BLaER1 treated with 17β-estradiol and CSF1 and Interleukin-3, amounts not matched to agents 10 nM and 100 nM (cell line): ENCODE measurements at regions not wholly inside any gene's neighbourhood (a gene's known extent, or its start where the extent isn't known, plus 50 kb on each side); places are given as distances from the start of the nearest gene placed in this dataset.
A peak's percentile ranks its signal among the peaks of the same experiment; 100 is the strongest.
"Not testable (repeated sequence)": the region's sequence is repeated elsewhere in the genome, so short reads cannot be mapped to it uniquely, and the experiment has no call there.

Experiments used
- H3K27ac ChIP-seq, 11 experiments: shearing (Covaris generic); formaldehyde crosslinking; 2 replicates each; pipeline ENCODE4 v1.8.1; 2022
- H3K27me3 ChIP-seq, 11 experiments: shearing (Covaris generic); formaldehyde crosslinking; 2 replicates each; pipeline ENCODE4 v1.8.1; 2022
- H3K36me3 ChIP-seq, 11 experiments: shearing (Covaris generic); formaldehyde crosslinking; 2 replicates each; pipeline ENCODE4 v1.8.1; 2022
- H3K4me1 ChIP-seq, 10 experiments: shearing (Covaris generic); formaldehyde crosslinking; 2 replicates each; pipeline ENCODE4 v1.8.1; 2022
- H3K4me2 ChIP-seq, 11 experiments: shearing (Covaris generic); formaldehyde crosslinking; 2 replicates each; pipeline ENCODE4 v1.8.1; 2022
- H3K4me3 ChIP-seq, 10 experiments: shearing (Covaris generic); formaldehyde crosslinking; 2 replicates each; pipeline ENCODE4 v1.8.1; 2022
- H3K9ac ChIP-seq, 11 experiments: shearing (Covaris generic); formaldehyde crosslinking; 2 replicates each; pipeline ENCODE4 v1.8.1; 2022
- H3K9me3 ChIP-seq, 11 experiments: shearing (Covaris generic); formaldehyde crosslinking; replicated peaks in 1 of 11; 2 replicates each; pipeline ENCODE4 v1.8.1; 2022
- H4K20me1 ChIP-seq, 11 experiments: shearing (Covaris generic); formaldehyde crosslinking; 2 replicates each; pipeline ENCODE4 v1.8.1; 2022
- Cebpa-rat ChIP-seq, 11 experiments: shearing (Covaris generic); IDR thresholded peaks; 2 replicates each; pipeline ENCODE4 v1.8.1; 2022

GRCh38 chr12:61291647-61292046 lies 968.6 kb upstream of the USP15 start:
- H3K4me3 ChIP-seq = no peak overlapping the region
- peaks cover 29 to 75% (median 56%) of the 10 kb centered on the region in 11 experiments for H3K9me3 ChIP-seq
- no peak overlapping the region for H3K9ac ChIP-seq
- no peaks in the 10 kb centered on the region for H3K4me1 ChIP-seq
- H3K36me3 ChIP-seq = 0 out of 22 replicates have a peak, but pooled peaks cover 0 to 10% (median 0%) of the 10 kb centered on the region in 11 experiments
- no peak for TF ChIP-seq Cebpa-rat (IDR thresholded peaks at IDR 0.05)
- H3K4me2 ChIP-seq = no peak overlapping the region
- no peak overlapping the region for H3K27ac ChIP-seq
- no peaks in the 10 kb centered on the region for H4K20me1 ChIP-seq
- H3K27me3 ChIP-seq = no peaks in the 10 kb centered on the region

GRCh38 chr12:61294011-61294410 lies 966.2 kb upstream of the USP15 start:
- H3K4me1 ChIP-seq, H4K20me1 ChIP-seq, H3K36me3 ChIP-seq, H3K27ac ChIP-seq, H3K9ac ChIP-seq, H3K27me3 ChIP-seq, H3K4me2 ChIP-seq, H3K4me3 ChIP-seq: not testable (repeated sequence)
- peaks cover 6 to 52% (median 32%) of the 10 kb centered on the region in 11 experiments; a peak in 21 of 22 replicates for H3K9me3 ChIP-seq

GRCh38 chr12:61301817-61302216 lies 958.4 kb upstream of the USP15 start:
- no peak for TF ChIP-seq Cebpa-rat (IDR thresholded peaks at IDR 0.05)
- H3K4me1 ChIP-seq = no peaks in the 10 kb centered on the region
- H3K4me3 ChIP-seq = no peak overlapping the region
- H3K27me3 ChIP-seq = no peaks in the 10 kb centered on the region
- no peaks in the 10 kb centered on the region for H3K36me3 ChIP-seq
- H3K9me3 ChIP-seq = no peaks in the 10 kb centered on the region; a peak in 1 of 22 replicates
- H3K9ac ChIP-seq = no peak overlapping the region
- no peak overlapping the region for H3K27ac ChIP-seq
- no peaks in the 10 kb centered on the region for H4K20me1 ChIP-seq
- no peak overlapping the region for H3K4me2 ChIP-seq

- H3K9me3 ChIP-seq = peaks cover 0 to 2% (median 0%) of the 10 kb centered on the region in 11 experiments; a peak in 3 of 22 replicates
- no peaks in the 10 kb centered on the region for H4K20me1 ChIP-seq
- H3K36me3 ChIP-seq = no peaks in the 10 kb centered on the region
- no peaks in the 10 kb centered on the region for H3K4me1 ChIP-seq
- H3K27me3 ChIP-seq = no peaks in the 10 kb centered on the region
- H3K27ac ChIP-seq = no peak overlapping the region
- H3K9ac ChIP-seq = no peak overlapping the region
- H3K4me3 ChIP-seq = no peak overlapping the region
- no peak for TF ChIP-seq Cebpa-rat (IDR thresholded peaks at IDR 0.05)
- no peak overlapping the region for H3K4me2 ChIP-seq
Measured at GRCh38 chr12:61302282-61302681, 957.9 kb upstream of the USP15 start.

- H3K4me3 ChIP-seq = no peak overlapping the region
- H3K9me3 ChIP-seq = peaks cover 0 to 19% (median 7%) of the 10 kb centered on the region in 11 experiments; a peak in 7 of 22 replicates
- no peaks in the 10 kb centered on the region for H4K20me1 ChIP-seq
- H3K4me1 ChIP-seq = no peaks in the 10 kb centered on the region
- no peak overlapping the region for H3K9ac ChIP-seq
- H3K27me3 ChIP-seq = no peaks in the 10 kb centered on the region
- no peaks in the 10 kb centered on the region for H3K36me3 ChIP-seq
- no peak overlapping the region for H3K27ac ChIP-seq
- no peak overlapping the region for H3K4me2 ChIP-seq
- no peak for TF ChIP-seq Cebpa-rat (IDR thresholded peaks at IDR 0.05)
Measured at GRCh38 chr12:61308220-61308619, 952.0 kb upstream of the USP15 start.

GRCh38 chr12:61311413-61311812 lies 948.8 kb upstream of the USP15 start:
- H3K36me3 ChIP-seq = 0 out of 22 replicates have a peak, but pooled peaks cover 0 to 6% (median 0%) of the 10 kb centered on the region in 11 experiments
- H3K4me1 ChIP-seq = no peaks in the 10 kb centered on the region
- H4K20me1 ChIP-seq = no peaks in the 10 kb centered on the region
- H3K27ac ChIP-seq = no peak overlapping the region
- H3K9ac ChIP-seq = no peak overlapping the region
- H3K4me2 ChIP-seq = no peak overlapping the region
- H3K4me3 ChIP-seq = no peak overlapping the region
- H3K9me3 ChIP-seq = peaks cover 2 to 43% (median 12%) of the 10 kb centered on the region in 11 experiments; a peak in 21 of 22 replicates
- no peaks in the 10 kb centered on the region for H3K27me3 ChIP-seq
- no peak for TF ChIP-seq Cebpa-rat (IDR thresholded peaks at IDR 0.05)

GRCh38 chr12:61348871-61349270 lies 911.3 kb upstream of the USP15 start:
- H3K4me2 ChIP-seq = peak overlapping the region in 3 of 11 experiments; percentile 11 to 27 (median 13); a peak in 2 of 22 replicates
- no peak for TF ChIP-seq Cebpa-rat (IDR thresholded peaks at IDR 0.05)
- H3K27ac ChIP-seq = no peak overlapping the region
- peaks cover 0 to 15% (median 0%) of the 10 kb centered on the region in 10 experiments; a peak in 4 of 20 replicates for H3K4me1 ChIP-seq
- no peaks in the 10 kb centered on the region for H3K9me3 ChIP-seq
- no peak overlapping the region for H3K4me3 ChIP-seq
- H3K9ac ChIP-seq = no peak overlapping the region
- H4K20me1 ChIP-seq = no peaks in the 10 kb centered on the region
- H3K27me3 ChIP-seq = no peaks in the 10 kb centered on the region
- H3K36me3 ChIP-seq = no peaks in the 10 kb centered on the region

GRCh38 chr12:61355105-61355504 lies 905.1 kb upstream of the USP15 start:
- Histone ChIP-seq H3K9ac (no peak overlapping the region), H4K20me1 (no peaks in the 10 kb centered on the region)

GRCh38 chr12:61356485-61356884 lies 903.7 kb upstream of the USP15 start:
- Histone ChIP-seq H3K9me3 (peaks cover 15 to 27% (median 22%) of the 10 kb centered on the region in 11 experiments; a peak in 17 of 22 replicates), H3K4me1 (no peaks in the 10 kb centered on the region), H3K4me3 (no peak overlapping the region), H3K27me3 (no peaks in the 10 kb centered on the region), H3K36me3 (no peaks in the 10 kb centered on the region), H3K9ac (no peak overlapping the region), H3K4me2 (no peak overlapping the region), H3K27ac (no peak overlapping the region), H4K20me1 (no peaks in the 10 kb centered on the region)
- TF ChIP-seq Cebpa-rat (IDR thresholded peaks at IDR 0.05) = no peak

More at GRCh38 chr12:61355105-61355504, 905.1 kb upstream of the USP15 start:
- no peak for TF ChIP-seq Cebpa-rat (IDR thresholded peaks at IDR 0.05)
- Histone ChIP-seq H3K27ac (no peak overlapping the region), H3K36me3 (no peaks in the 10 kb centered on the region), H3K27me3 (no peaks in the 10 kb centered on the region), H3K4me3 (no peak overlapping the region), H3K4me1 (no peaks in the 10 kb centered on the region), H3K9me3 (peaks cover 15 to 27% (median 22%) of the 10 kb centered on the region in 11 experiments; a peak in 17 of 22 replicates), H3K4me2 (no peak overlapping the region)

- Histone ChIP-seq H3K9ac (no peak overlapping the region), H3K9me3 (peaks cover 15 to 27% (median 22%) of the 10 kb centered on the region in 11 experiments; a peak in 17 of 22 replicates), H3K4me1 (no peaks in the 10 kb centered on the region), H3K27ac (no peak overlapping the region), H3K36me3 (no peaks in the 10 kb centered on the region), H4K20me1 (no peaks in the 10 kb centered on the region), H3K4me3 (no peak overlapping the region), H3K27me3 (no peaks in the 10 kb centered on the region), H3K4me2 (no peak overlapping the region)
- TF ChIP-seq Cebpa-rat (IDR thresholded peaks at IDR 0.05) = no peak
Measured at GRCh38 chr12:61357496-61357895, 902.7 kb upstream of the USP15 start.
